Activated T-helper 2 cell treated with anti-CD3 and anti-CD28 coated beads, Interferon-gamma antibody, Interleukin-2, Interleukin-4, amounts not matched to agents 10 μg/mL and 5 μg/mL and 100 μg/mL, durations not matched to agents 14 hours and 24 hours and 36 hours (primary cell): ENCODE measurements at regions not wholly inside any gene's neighbourhood (a gene's known extent, or its start where the extent isn't known, plus 50 kb on each side); places are given as distances from the start of the nearest gene placed in this dataset.

Experiments
- DNase-seq: peaks from one replicate; pipeline ENCODE4 v3.0.0; 2021; ENCODE audit warnings: low spot score
- H3K27ac Mint-ChIP-seq: one replicate; pipeline ENCODE4 v1.8.0; 2021; ENCODE audit warnings: mixed read lengths
- H3K27me3 Mint-ChIP-seq: one replicate; pipeline ENCODE4 v1.8.0; 2021; ENCODE audit warnings: low read depth, mixed read lengths
- H3K36me3 Mint-ChIP-seq: one replicate; pipeline ENCODE4 v1.8.0; 2021; ENCODE audit warnings: low read depth, mixed read lengths
- H3K4me1 Mint-ChIP-seq: one replicate; pipeline ENCODE4 v1.8.0; 2021; ENCODE audit warnings: low read depth, mixed read lengths
- H3K4me3 Mint-ChIP-seq: one replicate; pipeline ENCODE4 v1.8.0; 2021; ENCODE audit warnings: low read depth, mild to moderate bottlenecking, moderate library complexity, mixed read lengths
- H3K9me3 Mint-ChIP-seq: one replicate; pipeline ENCODE4 v1.8.0; 2021; ENCODE audit warnings: mixed read lengths
- intact Hi-C: fragments of 100-400 bp; cut with micrococcal nuclease; formaldehyde crosslinking; loops from one replicate; pipeline ENCODE4 v1.15.1; 2023

- Mint-ChIP-seq H3K9me3 (peaks cover 24% of the 10 kb centered on the region), H3K27ac (no peak overlapping the region), H3K4me3 (no peak overlapping the region), H3K4me1 (no peaks in the 10 kb centered on the region), H3K36me3 (no peaks in the 10 kb centered on the region), H3K27me3 (no peaks in the 10 kb centered on the region)
- intact Hi-C loops = no loop called here
- DNase-seq = no peak
These were observed 538.1 kb downstream of the SUCLA2 start for GRCh38 chr13:47463002-47463401.

DNA sequence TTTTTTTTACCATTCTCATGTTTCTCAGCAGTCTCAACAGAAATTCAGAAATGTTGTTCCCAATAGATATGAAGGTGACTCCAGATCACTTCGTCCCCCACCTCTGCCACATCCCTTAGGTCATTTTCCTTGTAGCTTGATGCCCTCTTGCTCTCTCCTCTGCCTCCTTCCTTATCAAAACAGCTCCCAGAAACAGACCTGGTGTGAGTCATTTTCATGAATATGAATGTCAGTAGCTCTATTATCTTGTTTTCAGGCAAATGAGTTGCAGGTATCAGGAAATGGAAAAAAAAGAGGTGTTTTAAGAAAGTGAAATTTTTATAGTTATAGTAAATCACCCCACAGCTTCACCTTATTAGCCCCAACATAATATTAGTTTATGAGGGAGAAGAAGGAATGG is 539.3 kb downstream of the SUCLA2 start:
- H3K9me3 Mint-ChIP-seq = peaks cover 17% of the 10 kb centered on the region
- intact Hi-C loops = no loop called here
- H3K4me3 Mint-ChIP-seq = no peak overlapping the region
- no peak for DNase-seq
- H3K27ac Mint-ChIP-seq = no peak overlapping the region
- H3K27me3 Mint-ChIP-seq = no peaks in the 10 kb centered on the region
- H3K4me1 Mint-ChIP-seq = no peaks in the 10 kb centered on the region
- no peaks in the 10 kb centered on the region for H3K36me3 Mint-ChIP-seq

- Mint-ChIP-seq H3K4me3 (no peak overlapping the region), H3K4me1 (no peaks in the 10 kb centered on the region), H3K36me3 (no peaks in the 10 kb centered on the region), H3K27me3 (no peaks in the 10 kb centered on the region), H3K27ac (no peak overlapping the region), H3K9me3 (peaks cover 5% of the 10 kb centered on the region)
- no peak for DNase-seq
- intact Hi-C loops = no loop called here
These were observed 541.6 kb downstream of the SUCLA2 start for GRCh38 chr13:47459512-47459911.

- intact Hi-C loops = no loop called here
- no peaks in the 10 kb centered on the region for H3K9me3 Mint-ChIP-seq
- no peaks in the 10 kb centered on the region for H3K36me3 Mint-ChIP-seq
- H3K27me3 Mint-ChIP-seq = no peaks in the 10 kb centered on the region
- H3K27ac Mint-ChIP-seq = no peak overlapping the region
- no peak for DNase-seq
- H3K4me1 Mint-ChIP-seq = no peaks in the 10 kb centered on the region
- no peak overlapping the region for H3K4me3 Mint-ChIP-seq
These were observed 543.4 kb downstream of the SUCLA2 start for GRCh38 chr13:47457626-47458025.

- H3K4me1 Mint-ChIP-seq = no peaks in the 10 kb centered on the region
- DNase-seq = no peak
- no peaks in the 10 kb centered on the region for H3K9me3 Mint-ChIP-seq
- intact Hi-C loops = no loop called here
- no peak overlapping the region for H3K27ac Mint-ChIP-seq
- H3K36me3 Mint-ChIP-seq = no peaks in the 10 kb centered on the region
- H3K27me3 Mint-ChIP-seq = no peaks in the 10 kb centered on the region
- no peak overlapping the region for H3K4me3 Mint-ChIP-seq
These were observed 545.4 kb downstream of the SUCLA2 start for GRCh38 chr13:47455626-47456025.

DNA sequence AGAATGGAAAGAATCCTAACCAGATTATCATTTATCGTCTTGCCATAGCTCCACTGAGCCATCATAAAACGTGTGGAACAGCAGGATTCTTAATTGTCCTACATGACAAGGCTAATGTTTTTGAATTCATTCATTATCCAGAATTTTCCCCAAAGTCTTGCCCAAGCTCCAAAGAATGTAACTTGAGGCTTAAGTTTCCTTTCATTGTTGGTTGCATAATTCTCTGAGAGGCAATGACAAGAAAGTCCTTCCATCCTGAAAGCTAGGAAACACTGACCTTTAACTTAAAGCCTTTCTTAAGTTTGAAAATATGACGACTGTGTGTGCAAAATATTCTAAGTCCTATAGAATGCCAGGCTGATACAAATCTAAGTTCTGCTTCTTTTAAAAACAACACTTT is 546.1 kb downstream of the SUCLA2 start:
- H3K4me3 Mint-ChIP-seq = no peak overlapping the region
- intact Hi-C loops = no loop called here
- H3K9me3 Mint-ChIP-seq = no peaks in the 10 kb centered on the region
- H3K27me3 Mint-ChIP-seq = no peaks in the 10 kb centered on the region
- DNase-seq = no peak
- no peaks in the 10 kb centered on the region for H3K4me1 Mint-ChIP-seq
- H3K36me3 Mint-ChIP-seq = no peaks in the 10 kb centered on the region
- H3K27ac Mint-ChIP-seq = no peak overlapping the region

DNA sequence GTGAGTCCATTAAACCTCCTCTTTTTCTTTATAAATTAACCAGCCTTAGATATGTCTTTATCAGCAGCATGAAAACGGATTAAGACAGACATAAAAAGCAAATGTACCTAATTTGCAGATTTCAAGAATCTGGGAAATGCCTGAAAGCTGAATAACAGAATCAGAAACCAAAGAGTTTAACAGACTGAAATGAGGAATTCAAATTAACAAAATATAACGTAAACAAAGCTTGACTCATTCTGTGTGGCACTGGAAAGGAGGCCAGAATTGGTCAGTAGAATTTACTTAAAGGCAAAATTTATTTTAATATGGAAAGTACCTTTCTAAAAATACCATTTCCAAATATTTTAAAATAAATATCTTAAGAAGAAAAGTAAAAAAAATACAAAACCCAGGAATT is 540.6 kb upstream of the HTR2A start:
- H3K9me3 Mint-ChIP-seq = peaks cover 11% of the 10 kb centered on the region
- DNase-seq = no peak
- intact Hi-C loops = no loop called here
- no peaks in the 10 kb centered on the region for H3K27me3 Mint-ChIP-seq
- H3K4me1 Mint-ChIP-seq = no peaks in the 10 kb centered on the region
- H3K36me3 Mint-ChIP-seq = no peaks in the 10 kb centered on the region
- no peak overlapping the region for H3K27ac Mint-ChIP-seq
- H3K4me3 Mint-ChIP-seq = no peak overlapping the region

GRCh38 chr13:47433461-47434005 is 536.7 kb upstream of the HTR2A start:
- Mint-ChIP-seq H3K27me3 (no peaks in the 10 kb centered on the region), H3K4me3 (no peak overlapping the region), H3K4me1 (no peaks in the 10 kb centered on the region), H3K36me3 (no peaks in the 10 kb centered on the region), H3K9me3 (peaks cover 7% of the 10 kb centered on the region), H3K27ac (no peak overlapping the region)
- intact Hi-C loops = no loop called here
- no peak for DNase-seq

- no peak for DNase-seq
- Mint-ChIP-seq H3K36me3 (no peaks in the 10 kb centered on the region), H3K27me3 (no peaks in the 10 kb centered on the region), H3K27ac (no peak overlapping the region), H3K9me3 (no peaks in the 10 kb centered on the region), H3K4me1 (no peaks in the 10 kb centered on the region), H3K4me3 (no peak overlapping the region)
- intact Hi-C loops = no loop called here
These were observed 529.4 kb upstream of the HTR2A start for GRCh38 chr13:47426126-47426849.

DNA sequence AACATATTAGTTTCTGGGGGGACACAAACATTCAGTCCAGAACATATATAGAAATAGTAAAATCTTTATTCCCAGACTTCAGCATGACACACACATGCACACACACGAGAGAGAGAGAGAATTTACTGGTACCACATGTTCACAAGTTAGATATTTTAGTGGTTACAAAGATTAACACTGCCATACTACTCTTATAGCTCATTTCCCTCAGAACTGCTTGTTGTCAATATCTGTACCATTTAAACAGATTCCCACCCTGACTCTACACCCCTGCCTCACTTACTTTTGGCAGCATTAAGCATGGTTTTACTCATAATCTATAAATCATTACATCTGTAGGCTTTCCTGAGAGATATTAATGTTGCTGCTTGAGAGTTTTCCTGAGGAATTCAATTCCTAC is 524.7 kb upstream of the HTR2A start:
- no peaks in the 10 kb centered on the region for H3K36me3 Mint-ChIP-seq
- H3K27me3 Mint-ChIP-seq = no peaks in the 10 kb centered on the region
- intact Hi-C loops = no loop called here
- H3K27ac Mint-ChIP-seq = no peak overlapping the region
- H3K4me3 Mint-ChIP-seq = no peak overlapping the region
- H3K4me1 Mint-ChIP-seq = no peaks in the 10 kb centered on the region
- no peak for DNase-seq
- H3K9me3 Mint-ChIP-seq = no peaks in the 10 kb centered on the region

- H3K4me1 Mint-ChIP-seq = no peaks in the 10 kb centered on the region
- H3K27ac Mint-ChIP-seq = no peak overlapping the region
- intact Hi-C loops = no loop called here
- H3K27me3 Mint-ChIP-seq = no peaks in the 10 kb centered on the region
- DNase-seq = no peak
- H3K9me3 Mint-ChIP-seq = no peaks in the 10 kb centered on the region
- no peak overlapping the region for H3K4me3 Mint-ChIP-seq
- H3K36me3 Mint-ChIP-seq = no peaks in the 10 kb centered on the region
These were observed 523.7 kb upstream of the HTR2A start for GRCh38 chr13:47420568-47420967.

- intact Hi-C loops = no loop called here
- H3K27me3 Mint-ChIP-seq = no peaks in the 10 kb centered on the region
- no peak overlapping the region for H3K27ac Mint-ChIP-seq
- no peaks in the 10 kb centered on the region for H3K9me3 Mint-ChIP-seq
- DNase-seq = no peak
- H3K4me3 Mint-ChIP-seq = no peak overlapping the region
- no peaks in the 10 kb centered on the region for H3K36me3 Mint-ChIP-seq
- H3K4me1 Mint-ChIP-seq = no peaks in the 10 kb centered on the region
These were observed 523.2 kb upstream of the HTR2A start for GRCh38 chr13:47420020-47420419.

- Mint-ChIP-seq H3K27ac (no peak overlapping the region), H3K36me3 (no peaks in the 10 kb centered on the region), H3K4me1 (no peaks in the 10 kb centered on the region), H3K27me3 (no peaks in the 10 kb centered on the region), H3K4me3 (no peak overlapping the region), H3K9me3 (no peaks in the 10 kb centered on the region)
- intact Hi-C loops = no loop called here
- DNase-seq = no peak
These were observed 521.5 kb upstream of the HTR2A start for GRCh38 chr13:47418206-47418920.
